ENCODE measurements at regions not wholly inside any gene's neighbourhood (a gene's known extent, or its start where the extent isn't known, plus 50 kb on each side); places are given as distances from the start of the nearest gene placed in this dataset.

- Histone ChIP-seq H3K9ac (ENCODE audit: low read length in 3 of 3) (no peak overlapping the region), H3K9me3 (ENCODE audit: control insufficient read depth in 2 of 3, insufficient read depth in 1 of 3, low read length in 3 of 3) (no peaks in the 10 kb centered on the region), H3K4me1 (ENCODE audit: control insufficient read depth in 2 of 3, insufficient read depth in 2 of 3, low read depth in 1 of 3, low read length in 3 of 3) (no peaks in the 10 kb centered on the region), H3K36me3 (ENCODE audit: control insufficient read depth in 2 of 3, insufficient read depth in 3 of 3, low read length in 3 of 3) (no peaks in the 10 kb centered on the region), H3K27ac (ENCODE audit: low read depth in 2 of 2, low read length in 2 of 2) (no peak overlapping the region), H3K27me3 (ENCODE audit: control insufficient read depth, insufficient read depth, low read length) (no peaks in the 10 kb centered on the region), H3K4me3 (ENCODE audit: low read length in 3 of 3) (no peak overlapping the region)
- FAIRE-seq, result no peak
- TF ChIP-seq CTCF (IDR thresholded peaks at IDR 0.05; ENCODE audit: borderline replicate concordance, extremely low read depth, insufficient read depth), result no peak
- no peak for DNase-seq
- intact Hi-C loops (cut with DNase I), result no loop called here
Observed at GRCh38 chr3:147890114-147890513, 480.9 kb downstream of the ZIC1 start.

GRCh38 chr3:147895509-147895908 lies 486.3 kb downstream of the ZIC1 start:
- H3K4me3 ChIP-seq (ENCODE audit: low read length in 3 of 3), result no peak overlapping the region
- H3K36me3 ChIP-seq (ENCODE audit: control insufficient read depth in 2 of 3, insufficient read depth in 3 of 3, low read length in 3 of 3), result no peaks in the 10 kb centered on the region
- H3K27ac ChIP-seq (ENCODE audit: low read depth in 2 of 2, low read length in 2 of 2), result no peak overlapping the region
- no peaks in the 10 kb centered on the region for H3K9me3 ChIP-seq (ENCODE audit: control insufficient read depth in 2 of 3, insufficient read depth in 1 of 3, low read length in 3 of 3)
- H3K27me3 ChIP-seq (ENCODE audit: control insufficient read depth, insufficient read depth, low read length), result no peaks in the 10 kb centered on the region
- no peak for TF ChIP-seq CTCF (IDR thresholded peaks at IDR 0.05; ENCODE audit: borderline replicate concordance, extremely low read depth, insufficient read depth)
- FAIRE-seq (no peak), DNase-seq (no peak)
- no peaks in the 10 kb centered on the region for H3K4me1 ChIP-seq (ENCODE audit: control insufficient read depth in 2 of 3, insufficient read depth in 2 of 3, low read depth in 1 of 3, low read length in 3 of 3)
- no peak overlapping the region for H3K9ac ChIP-seq (ENCODE audit: low read length in 3 of 3)
- intact Hi-C loops (cut with DNase I), result no loop called here

- no peak for TF ChIP-seq CTCF (IDR thresholded peaks at IDR 0.05; ENCODE audit: borderline replicate concordance, extremely low read depth, insufficient read depth)
- H3K27ac ChIP-seq (ENCODE audit: low read depth in 2 of 2, low read length in 2 of 2), result no peak overlapping the region
- H3K36me3 ChIP-seq (ENCODE audit: control insufficient read depth in 2 of 3, insufficient read depth in 3 of 3, low read length in 3 of 3), result no peaks in the 10 kb centered on the region
- no peaks in the 10 kb centered on the region for H3K27me3 ChIP-seq (ENCODE audit: control insufficient read depth, insufficient read depth, low read length)
- H3K4me1 ChIP-seq (ENCODE audit: control insufficient read depth in 2 of 3, insufficient read depth in 2 of 3, low read depth in 1 of 3, low read length in 3 of 3), result no peaks in the 10 kb centered on the region
- no peak for DNase-seq
- H3K9me3 ChIP-seq (ENCODE audit: control insufficient read depth in 2 of 3, insufficient read depth in 1 of 3, low read length in 3 of 3), result peaks cover 0 to 7% (median 0%) of the 10 kb centered on the region in 3 donors
- intact Hi-C loops (cut with DNase I), result no loop called here
- no peak for FAIRE-seq
- no peak overlapping the region for H3K9ac ChIP-seq (ENCODE audit: low read length in 3 of 3)
- no peak overlapping the region for H3K4me3 ChIP-seq (ENCODE audit: low read length in 3 of 3)
Observed at GRCh38 chr3:147900851-147901250, 491.7 kb downstream of the ZIC1 start.

GRCh38 chr3:147903026-147903425 lies 493.9 kb downstream of the ZIC1 start:
- FAIRE-seq, result no peak
- H3K9me3 ChIP-seq (ENCODE audit: control insufficient read depth in 2 of 3, insufficient read depth in 1 of 3, low read length in 3 of 3), result peaks cover 0 to 7% (median 0%) of the 10 kb centered on the region in 3 donors
- H3K9ac ChIP-seq (ENCODE audit: low read length in 3 of 3), result no peak overlapping the region
- no peak overlapping the region for H3K4me3 ChIP-seq (ENCODE audit: low read length in 3 of 3)
- peak in 1 of 5 donors; percentile 9 for DNase-seq
- H3K27ac ChIP-seq (ENCODE audit: low read depth in 2 of 2, low read length in 2 of 2), result no peak overlapping the region
- no peaks in the 10 kb centered on the region for H3K27me3 ChIP-seq (ENCODE audit: control insufficient read depth, insufficient read depth, low read length)
- H3K4me1 ChIP-seq (ENCODE audit: control insufficient read depth in 2 of 3, insufficient read depth in 2 of 3, low read depth in 1 of 3, low read length in 3 of 3), result no peaks in the 10 kb centered on the region
- no peaks in the 10 kb centered on the region for H3K36me3 ChIP-seq (ENCODE audit: control insufficient read depth in 2 of 3, insufficient read depth in 3 of 3, low read length in 3 of 3)
- intact Hi-C loops (cut with DNase I), result no loop called here
- TF ChIP-seq CTCF (IDR thresholded peaks at IDR 0.05; ENCODE audit: borderline replicate concordance, extremely low read depth, insufficient read depth), result no peak
